IMR-90 (cell line): ENCODE measurements at regions not wholly inside any gene's neighbourhood (a gene's known extent, or its start where the extent isn't known, plus 50 kb on each side); places are given as distances from the start of the nearest gene placed in this dataset.

Experiments
- CEBPB ChIP-seq: IDR thresholded peaks from 2 replicates; pipeline ENCODE4 v1.6.1; 2012; ENCODE audit warnings: low read depth, low read length, improper control_type of control experiment
- CHD1 ChIP-seq: IDR thresholded peaks from 2 replicates; pipeline ENCODE4 v1.6.1; 2012; ENCODE audit warnings: low read depth, low read length, improper control_type of control experiment
- CTCF ChIP-seq: conservative IDR thresholded peaks from 2 replicates; pipeline ENCODE4 v1.5.1; 2012; ENCODE audit warnings: mild to moderate bottlenecking, low read depth, low read length, improper control_type of control experiment
- FOS ChIP-seq: fragments of 150-350 bp; IDR thresholded peaks from 2 replicates; pipeline ENCODE4 v1.6.1; 2016; ENCODE audit warnings: low read depth, low read length
- NFE2L2 ChIP-seq: fragments of 150-350 bp; IDR thresholded peaks from 2 replicates; pipeline ENCODE4 v1.6.1; 2016; ENCODE audit warnings: low read depth, mild to moderate bottlenecking, low read length
- POLR2A ChIP-seq: IDR thresholded peaks from 2 replicates; pipeline ENCODE4 v1.6.1; 2012; ENCODE audit warnings: mild to moderate bottlenecking, low read depth, low read length
- RAD21 ChIP-seq: IDR thresholded peaks from 2 replicates; pipeline ENCODE4 v1.6.1; 2012; ENCODE audit warnings: low read length, improper control_type of control experiment
- RCOR1 ChIP-seq: IDR thresholded peaks from 2 replicates; pipeline ENCODE4 v1.6.1; 2012; ENCODE audit warnings: mild to moderate bottlenecking, low read length, improper control_type of control experiment; ENCODE audit not compliant: insufficient replicate concordance
- RFX5 ChIP-seq: IDR thresholded peaks from 2 replicates; pipeline ENCODE4 v1.8.0; 2012; ENCODE audit warnings: low read depth, mild to moderate bottlenecking, low read length, moderate library complexity
- SMC3 ChIP-seq: fragments of 150-350 bp; IDR thresholded peaks from 2 replicates; pipeline ENCODE4 v1.6.1; 2016; ENCODE audit warnings: low read depth, mild to moderate bottlenecking, antibody characterized with exemption, low read length, moderate library complexity
- USF2 ChIP-seq: fragments of 150-350 bp; IDR thresholded peaks from 2 replicates; pipeline ENCODE4 v1.6.1; 2017; ENCODE audit warnings: mild to moderate bottlenecking, antibody characterized with exemption, low read length, low read depth
- TF ChIP-seq, protein P1 (sequence below): fragments of 150-350 bp; IDR thresholded peaks from 2 replicates; pipeline ENCODE4 v1.6.1; 2016; ENCODE audit warnings: low read depth, mild to moderate bottlenecking, low read length, moderate library complexity, borderline replicate concordance

GRCh38 chr11:134511255-134511654 is 99.2 kb upstream of the B3GAT1 start:
- TF ChIP-seq CTCF (no peak), POLR2A (no peak), FOS (no peak), CEBPB (no peak), NFE2L2 (no peak), RFX5 (no peak), SMC3 (no peak), CHD1 (no peak), RCOR1 (no peak), USF2 (no peak), RAD21 (no peak)
- TF ChIP-seq, protein P1, sequence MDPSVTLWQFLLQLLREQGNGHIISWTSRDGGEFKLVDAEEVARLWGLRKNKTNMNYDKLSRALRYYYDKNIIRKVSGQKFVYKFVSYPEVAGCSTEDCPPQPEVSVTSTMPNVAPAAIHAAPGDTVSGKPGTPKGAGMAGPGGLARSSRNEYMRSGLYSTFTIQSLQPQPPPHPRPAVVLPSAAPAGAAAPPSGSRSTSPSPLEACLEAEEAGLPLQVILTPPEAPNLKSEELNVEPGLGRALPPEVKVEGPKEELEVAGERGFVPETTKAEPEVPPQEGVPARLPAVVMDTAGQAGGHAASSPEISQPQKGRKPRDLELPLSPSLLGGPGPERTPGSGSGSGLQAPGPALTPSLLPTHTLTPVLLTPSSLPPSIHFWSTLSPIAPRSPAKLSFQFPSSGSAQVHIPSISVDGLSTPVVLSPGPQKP, result no peak
